IMR-90 (cell line): ENCODE measurements at regions not wholly inside any gene's neighbourhood (a gene's known extent, or its start where the extent isn't known, plus 50 kb on each side); places are given as distances from the start of the nearest gene placed in this dataset.

ENCODE experiments used
- ATAC-seq: fragments of 200-7000 bp; cut with Tn5 transposase; 2 replicates; pipeline ENCODE4 v1.9.1; 2020; ENCODE audit warnings: low read depth, mild to moderate bottlenecking, moderate library complexity
- BruUV-seq: library from RNA; stranded (reverse); fragments of 400-500 nt; replicated peaks from 2 replicates; lab custom pipeline; 2021; lab: Mats Ljungman, UMichigan
- CTCF ChIA-PET: fragments of 300-600 bp; formaldehyde crosslinking; extraction: SDS; loops from one replicate; lab custom pipeline; 2021; ENCODE audit warnings: antibody characterized with exemption; lab: Yijun Ruan, JAX
- POLR2A ChIA-PET: fragments of 300-600 bp; sonication (Branson Sonifier 250); formaldehyde crosslinking; loops from one replicate; lab custom pipeline; 2022; ENCODE audit warnings: antibody characterized with exemption; ENCODE audit not compliant: unreplicated experiment; lab: Charles Lee
- DNase-seq: peaks from one replicate; pipeline ENCODE4 v3.0.0; 2013
- H2AFZ ChIP-seq: replicated peaks from 2 replicates; pipeline ENCODE3; 2013; ENCODE audit warnings: low read length, mild to moderate bottlenecking; ENCODE audit not compliant: poor library complexity
- H2AK5ac ChIP-seq: 2 replicates; pipeline ENCODE4 v1.6.1; 2013; ENCODE audit warnings: low read depth, low read length, inconsistent platforms
- H2AK9ac ChIP-seq: replicated peaks from 2 replicates; pipeline ENCODE3; 2013; ENCODE audit warnings: mild to moderate bottlenecking, low read depth, low read length, moderate library complexity; ENCODE audit not compliant: poor library complexity
- H2BK120ac ChIP-seq: 2 replicates; pipeline ENCODE4 v1.6.1; 2013; ENCODE audit warnings: low read depth, low read length, inconsistent platforms
- H2BK15ac ChIP-seq: 3 replicates; pipeline ENCODE4 v1.6.1; 2013; ENCODE audit warnings: low read depth, low read length, inconsistent platforms
- H2BK20ac ChIP-seq: 2 replicates; pipeline ENCODE4 v1.6.1; 2013; ENCODE audit warnings: low read depth, mild to moderate bottlenecking, inconsistent platforms, low read length, moderate library complexity
- H2BK5ac ChIP-seq: 2 replicates; pipeline ENCODE4 v1.6.1; 2013; ENCODE audit warnings: mild to moderate bottlenecking, low read depth, low read length, inconsistent platforms; ENCODE audit not compliant: poor library complexity, severe bottlenecking
- H3K14ac ChIP-seq: replicated peaks from 2 replicates; pipeline ENCODE4 v1.6.1; 2013; ENCODE audit warnings: low read depth, low read length, inconsistent platforms
- H3K18ac ChIP-seq: 2 replicates; pipeline ENCODE4 v1.6.1; 2013; ENCODE audit warnings: low read depth, low read length, control low read depth
- H3K23ac ChIP-seq: 2 replicates; pipeline ENCODE4 v1.6.1; 2013; ENCODE audit warnings: low read depth, low read length, inconsistent platforms
- H3K27ac ChIP-seq: 2 replicates; pipeline ENCODE4 v1.5.1; 2013; ENCODE audit warnings: mild to moderate bottlenecking, control low read depth, low read length; ENCODE audit not compliant: insufficient read depth
- H3K27me3 ChIP-seq: 2 replicates; pipeline ENCODE4 v1.6.1; 2013; ENCODE audit warnings: low read length; ENCODE audit not compliant: control insufficient read depth, insufficient read depth
- H3K36me3 ChIP-seq: 2 replicates; pipeline ENCODE4 v1.6.1; 2013; ENCODE audit warnings: low read length, mixed read lengths; ENCODE audit not compliant: control insufficient read depth, insufficient read depth
- H3K4ac ChIP-seq: 2 replicates; pipeline ENCODE4 v1.6.1; 2013; ENCODE audit warnings: low read depth, low read length, inconsistent platforms
- H3K4me1 ChIP-seq: 2 replicates; pipeline ENCODE4 v1.6.1; 2013; ENCODE audit warnings: low read length, mixed read lengths; ENCODE audit not compliant: control insufficient read depth, insufficient read depth
- H3K4me2 ChIP-seq: 2 replicates; pipeline ENCODE4 v1.6.1; 2013; ENCODE audit warnings: low read depth, mild to moderate bottlenecking, control low read depth, low read length, moderate library complexity
- H3K4me3 ChIP-seq: 2 replicates; pipeline ENCODE4 v1.5.1; 2013; ENCODE audit warnings: low read depth, mild to moderate bottlenecking, control low read depth, low read length, moderate library complexity; ENCODE audit not compliant: insufficient read depth
- H3K56ac ChIP-seq: 2 replicates; pipeline ENCODE4 v1.6.1; 2013; ENCODE audit warnings: low read length, inconsistent platforms; ENCODE audit not compliant: insufficient read depth; ENCODE audit errors: extremely low read depth
- H3K79me1 ChIP-seq, 2 experiments: 2 replicates each; pipeline ENCODE4 v1.6.1; 2013; ENCODE audit warnings: low read length in 2 of 2, inconsistent platforms in 1 of 2, low read depth in 1 of 2
- H3K9ac ChIP-seq: 2 replicates; pipeline ENCODE4 v1.6.1; 2013; ENCODE audit warnings: low read depth, low read length, control low read depth
- H3K9me1 ChIP-seq: 2 replicates; pipeline ENCODE4 v1.6.1; 2013; ENCODE audit warnings: low read length, inconsistent platforms; ENCODE audit not compliant: insufficient read depth
- H3K9me3 ChIP-seq: 2 replicates; pipeline ENCODE4 v1.6.1; 2013; ENCODE audit warnings: low read length; ENCODE audit not compliant: control insufficient read depth, insufficient read depth
- H4K20me1 ChIP-seq: 2 replicates; pipeline ENCODE4 v1.6.1; 2013; ENCODE audit warnings: low read length, inconsistent platforms; ENCODE audit not compliant: insufficient read depth
- H4K5ac ChIP-seq: 2 replicates; pipeline ENCODE4 v1.6.1; 2013; ENCODE audit warnings: mild to moderate bottlenecking, low read depth, low read length, control low read depth
- H4K8ac ChIP-seq, 2 experiments: 2 replicates each; pipeline ENCODE4 v1.6.1; 2013; ENCODE audit warnings: low read depth in 2 of 2, low read length in 2 of 2, control low read depth in 1 of 2, inconsistent platforms in 1 of 2
- H4K91ac ChIP-seq: 2 replicates; pipeline ENCODE4 v1.6.1; 2013; ENCODE audit warnings: low read depth, low read length, inconsistent platforms; ENCODE audit not compliant: insufficient read depth
- BHLHE40 ChIP-seq: fragments of 150-350 bp; IDR thresholded peaks from 2 replicates; pipeline ENCODE4 v1.6.1; 2016; ENCODE audit warnings: mild to moderate bottlenecking, low read depth, low read length
- CEBPB ChIP-seq: IDR thresholded peaks from 2 replicates; pipeline ENCODE4 v1.6.1; 2012; ENCODE audit warnings: low read depth, low read length, improper control_type of control experiment
- CHD1 ChIP-seq: IDR thresholded peaks from 2 replicates; pipeline ENCODE4 v1.6.1; 2012; ENCODE audit warnings: low read depth, low read length, improper control_type of control experiment
- CTCF ChIP-seq: conservative IDR thresholded peaks from 2 replicates; pipeline ENCODE4 v1.5.1; 2012; ENCODE audit warnings: mild to moderate bottlenecking, low read depth, low read length, improper control_type of control experiment
- FOS ChIP-seq: fragments of 150-350 bp; IDR thresholded peaks from 2 replicates; pipeline ENCODE4 v1.6.1; 2016; ENCODE audit warnings: low read depth, low read length
- MAFK ChIP-seq: IDR thresholded peaks from 2 replicates; pipeline ENCODE4 v1.6.1; 2012; ENCODE audit warnings: low read depth, low read length, improper control_type of control experiment
- MAZ ChIP-seq: IDR thresholded peaks from 2 replicates; pipeline ENCODE4 v1.6.1; 2012; ENCODE audit warnings: low read depth, mild to moderate bottlenecking, low read length, improper control_type of control experiment, moderate library complexity, borderline replicate concordance
- MXI1 ChIP-seq: IDR thresholded peaks from 2 replicates; pipeline ENCODE4 v1.6.1; 2012; ENCODE audit warnings: low read depth, mild to moderate bottlenecking, low read length, moderate library complexity, borderline replicate concordance
- POLR2A ChIP-seq: IDR thresholded peaks from 2 replicates; pipeline ENCODE4 v1.6.1; 2012; ENCODE audit warnings: mild to moderate bottlenecking, low read depth, low read length
- RFX5 ChIP-seq: IDR thresholded peaks from 2 replicates; pipeline ENCODE4 v1.8.0; 2012; ENCODE audit warnings: low read depth, mild to moderate bottlenecking, low read length, moderate library complexity
- SMC3 ChIP-seq: fragments of 150-350 bp; IDR thresholded peaks from 2 replicates; pipeline ENCODE4 v1.6.1; 2016; ENCODE audit warnings: low read depth, mild to moderate bottlenecking, antibody characterized with exemption, low read length, moderate library complexity
- USF2 ChIP-seq: fragments of 150-350 bp; IDR thresholded peaks from 2 replicates; pipeline ENCODE4 v1.6.1; 2017; ENCODE audit warnings: mild to moderate bottlenecking, antibody characterized with exemption, low read length, low read depth
- WGBS, 2 experiments: methylation state at CpG; one replicate each; pipeline versions ENCODE4 v1.1.5 to v1.1.7; 2013; ENCODE audit warnings: missing lambda C conversion rate in 2 of 2; ENCODE audit not compliant: insufficient read length in 1 of 2; ENCODE audit errors: extremely low coverage in 2 of 2; 5-methylcytosine and 5-hydroxymethylcytosine counted together
- dilution Hi-C: fragments of 300-500 bp; cut with HindIII; formaldehyde crosslinking; loops from one replicate; pipeline ENCODE4 v1.14.3; 2018; ENCODE audit warnings: low sequenced_read_pairs; ENCODE audit not compliant: unreplicated experiment
- in situ Hi-C: fragments of 300-500 bp; cut with MboI; formaldehyde crosslinking; loops from 3 replicates; pipeline ENCODE4 v1.14.3; 2019; ENCODE audit warnings: low sequenced_read_pairs, inconsistent platforms, mixed read lengths
- intact Hi-C: fragments of 100-400 bp; cut with micrococcal nuclease; formaldehyde crosslinking; loops from 2 replicates; pipeline ENCODE4 v1.10.0; 2022
- TF ChIP-seq, protein P1 (sequence below): fragments of 150-350 bp; IDR thresholded peaks from 2 replicates; pipeline ENCODE4 v1.6.1; 2016; ENCODE audit warnings: low read depth, mild to moderate bottlenecking, low read length, moderate library complexity, borderline replicate concordance

- Histone ChIP-seq H3K23ac (no peak overlapping the region), H4K20me1 (no peaks in the 10 kb centered on the region), H4K8ac (no peak overlapping the region), H3K9ac (no peak overlapping the region), H3K4ac (no peak overlapping the region), H3K4me1 (no peaks in the 10 kb centered on the region), H2AFZ (peak overlapping the region; percentile 67), H3K36me3 (no peaks in the 10 kb centered on the region), H2BK120ac (no peak overlapping the region), H3K9me1 (no peaks in the 10 kb centered on the region), H2BK5ac (no peak overlapping the region), H3K9me3 (no peaks in the 10 kb centered on the region), H2AK5ac (no peak overlapping the region), H3K18ac (no peak overlapping the region), H4K5ac (no peak overlapping the region), H3K27me3 (no peaks in the 10 kb centered on the region), H4K91ac (no peak overlapping the region), H3K27ac (no peak overlapping the region), H3K14ac (no peak overlapping the region; the same call in 1 of the 2 replicates), H3K4me2 (no peak overlapping the region), H3K4me3 (no peak overlapping the region), H2BK15ac (no peak overlapping the region), H3K79me1 (no peaks in the 10 kb centered on the region), H2BK20ac (no peak overlapping the region), H3K56ac (no peak overlapping the region), H2AK9ac (no peak overlapping the region)
- DNase-seq (peak; percentile 10), ATAC-seq (no peak)
- no TSS peak for BruUV-seq
- POLR2A ChIA-PET: no interaction called here
- in situ Hi-C loops: no loop called here
- intact Hi-C loops: no loop called here
- dilution Hi-C loops: no loop called here
- no CpG with 5 or more reads among the region's 1 CpG for WGBS, 2 experiments
- CTCF ChIA-PET: no interaction called here
- TF ChIP-seq MAFK (no peak), CHD1 (no peak), SMC3 (no peak), MAZ (no peak), POLR2A (no peak), MXI1 (no peak), RFX5 (no peak), CTCF (no peak), FOS (no peak), CEBPB (no peak), USF2 (no peak), BHLHE40 (no peak)
- TF ChIP-seq, protein P1, sequence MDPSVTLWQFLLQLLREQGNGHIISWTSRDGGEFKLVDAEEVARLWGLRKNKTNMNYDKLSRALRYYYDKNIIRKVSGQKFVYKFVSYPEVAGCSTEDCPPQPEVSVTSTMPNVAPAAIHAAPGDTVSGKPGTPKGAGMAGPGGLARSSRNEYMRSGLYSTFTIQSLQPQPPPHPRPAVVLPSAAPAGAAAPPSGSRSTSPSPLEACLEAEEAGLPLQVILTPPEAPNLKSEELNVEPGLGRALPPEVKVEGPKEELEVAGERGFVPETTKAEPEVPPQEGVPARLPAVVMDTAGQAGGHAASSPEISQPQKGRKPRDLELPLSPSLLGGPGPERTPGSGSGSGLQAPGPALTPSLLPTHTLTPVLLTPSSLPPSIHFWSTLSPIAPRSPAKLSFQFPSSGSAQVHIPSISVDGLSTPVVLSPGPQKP: no peak
Observed at GRCh38 chr13:76764429-76764828, 121.8 kb downstream of the KCTD12 start.
